OCI-LY7 (cell line): ENCODE measurements at regions not wholly inside any gene's neighbourhood (a gene's known extent, or its start where the extent isn't known, plus 50 kb on each side); places are given as distances from the start of the nearest gene placed in this dataset.

Experiments
- BruUV-seq: library from RNA; stranded (reverse); fragments of 400-500 nt; replicated peaks from 2 replicates; lab custom pipeline; 2021; lab: Mats Ljungman, UMichigan
- CTCF ChIA-PET: fragments of 300-600 bp; sonication (Branson Sonifier 250); formaldehyde crosslinking; loops from one replicate; lab custom pipeline; 2022; ENCODE audit warnings: antibody characterized with exemption; ENCODE audit not compliant: unreplicated experiment; lab: Charles Lee
- POLR2A ChIA-PET: fragments of 300-600 bp; sonication (Branson Sonifier 250); formaldehyde crosslinking; loops from one replicate; lab custom pipeline; 2022; ENCODE audit warnings: antibody characterized with exemption; lab: Charles Lee
- DNase-seq: peaks from one replicate; pipeline ENCODE4 v3.0.0-alpha.2; 2015; ENCODE audit warnings: low spot score
- H2AFZ ChIP-seq: fragments of 200-600 bp; sonication (generic), shearing (Covaris generic); 2 replicates; pipeline ENCODE4 v1.6.1; 2014; ENCODE audit warnings: mild to moderate bottlenecking, antibody characterized with exemption, low read length, moderate library complexity
- H3K27ac ChIP-seq: fragments of 200-600 bp; sonication (generic); 2 replicates; pipeline ENCODE4 v1.5.1; 2014; ENCODE audit warnings: mixed run types, low read depth, mild to moderate bottlenecking, moderate library complexity, low read length, inconsistent platforms; ENCODE audit not compliant: poor library complexity, severe bottlenecking
- H3K36me3 ChIP-seq: fragments of 200-600 bp; sonication (generic); 2 replicates; pipeline ENCODE4 v1.6.1; 2014; ENCODE audit warnings: mild to moderate bottlenecking, antibody characterized with exemption, low read length, moderate library complexity, mixed read lengths; ENCODE audit not compliant: insufficient read depth
- H3K4me1 ChIP-seq: fragments of 200-600 bp; sonication (generic); 2 replicates; pipeline ENCODE4 v1.5.1; 2014; ENCODE audit warnings: mild to moderate bottlenecking, low read length; ENCODE audit not compliant: insufficient read depth, poor library complexity, severe bottlenecking
- H3K4me2 ChIP-seq: fragments of 200-600 bp; sonication (generic); 2 replicates; pipeline ENCODE4 v1.6.1; 2014; ENCODE audit warnings: mild to moderate bottlenecking, low read length
- H3K4me3 ChIP-seq: fragments of 200-600 bp; sonication (generic); 2 replicates; pipeline ENCODE4 v1.5.1; 2014; ENCODE audit warnings: mild to moderate bottlenecking, low read depth, low read length; ENCODE audit not compliant: poor library complexity, severe bottlenecking
- H3K79me2 ChIP-seq: fragments of 200-600 bp; sonication (generic); 2 replicates; pipeline ENCODE4 v1.6.1; 2016; ENCODE audit warnings: low read depth, mild to moderate bottlenecking, low read length, moderate library complexity, mixed read lengths; ENCODE audit not compliant: insufficient read depth
- H3K9me2 ChIP-seq: fragments of 200-600 bp; sonication (generic); 2 replicates; pipeline ENCODE4 v1.6.1; 2016; ENCODE audit warnings: mild to moderate bottlenecking, low read length, mixed read lengths; ENCODE audit not compliant: insufficient read depth
- H3K9me3 ChIP-seq: fragments of 200-600 bp; sonication (generic); 2 replicates; pipeline ENCODE4 v1.6.1; 2014; ENCODE audit warnings: mild to moderate bottlenecking, mixed run types, low read length, mixed read lengths
- H4K20me1 ChIP-seq: fragments of 200-600 bp; sonication (generic); 2 replicates; pipeline ENCODE4 v1.6.1; 2014; ENCODE audit warnings: mild to moderate bottlenecking, antibody characterized with exemption, low read length, moderate library complexity, mixed read lengths; ENCODE audit not compliant: insufficient read depth
- CTCF ChIP-seq: fragments of 200-600 bp; sonication (generic); conservative IDR thresholded peaks from 2 replicates; pipeline ENCODE4 v1.5.1; 2014; ENCODE audit warnings: mild to moderate bottlenecking, antibody characterized with exemption, low read length, moderate library complexity, mixed read lengths
- EZH2phosphoT487 ChIP-seq: fragments of 200-600 bp; sonication (generic); IDR thresholded peaks from 2 replicates; pipeline ENCODE4 v1.6.1; 2018; ENCODE audit warnings: low read depth, borderline replicate concordance, mild to moderate bottlenecking, mixed run types, antibody characterized with exemption, low read length, moderate library complexity, mixed read lengths
- intact Hi-C: fragments of 100-400 bp; cut with micrococcal nuclease; formaldehyde crosslinking; loops from one replicate; pipeline ENCODE4 v1.10.0; 2022; ENCODE audit not compliant: unreplicated experiment

- Histone ChIP-seq H3K27ac (no peak overlapping the region), H3K4me2 (no peak overlapping the region), H3K4me1 (no peaks in the 10 kb centered on the region), H3K9me3 (no peaks in the 10 kb centered on the region), H4K20me1 (no peaks in the 10 kb centered on the region), H3K79me2 (no peaks in the 10 kb centered on the region), H3K36me3 (no peaks in the 10 kb centered on the region), H3K4me3 (no peak overlapping the region), H2AFZ (no peak overlapping the region), H3K9me2 (no peaks in the 10 kb centered on the region)
- no peak for TF ChIP-seq CTCF
- TF ChIP-seq EZH2phosphoT487: no peak
- no TSS peak for BruUV-seq
- ChIA-PET POLR2A (no interaction called here), CTCF (no interaction called here)
- no peak for DNase-seq
- intact Hi-C loops: no loop called here
These were observed 390.4 kb downstream of the SI start for GRCh38 chr3:164687902-164688301.

GRCh38 chr3:164687211-164687610, 391.1 kb downstream of the SI start:
- Histone ChIP-seq H3K36me3 (no peaks in the 10 kb centered on the region), H3K9me2 (no peaks in the 10 kb centered on the region), H3K4me2 (no peak overlapping the region), H2AFZ (no peak overlapping the region), H3K27ac (no peak overlapping the region), H3K4me1 (no peaks in the 10 kb centered on the region), H3K4me3 (no peak overlapping the region), H4K20me1 (no peaks in the 10 kb centered on the region), H3K9me3 (no peaks in the 10 kb centered on the region), H3K79me2 (no peaks in the 10 kb centered on the region)
- POLR2A ChIA-PET: no interaction called here
- DNase-seq: no peak
- no peak for TF ChIP-seq EZH2phosphoT487
- TF ChIP-seq CTCF: no peak
- CTCF ChIA-PET: no interaction called here
- intact Hi-C loops: no loop called here
- no TSS peak for BruUV-seq

- Histone ChIP-seq H4K20me1 (no peaks in the 10 kb centered on the region), H3K4me1 (no peaks in the 10 kb centered on the region), H3K36me3 (no peaks in the 10 kb centered on the region), H3K79me2 (no peaks in the 10 kb centered on the region), H2AFZ (no peak overlapping the region), H3K27ac (no peak overlapping the region), H3K9me3 (no peaks in the 10 kb centered on the region), H3K4me3 (no peak overlapping the region), H3K9me2 (no peaks in the 10 kb centered on the region), H3K4me2 (no peak overlapping the region)
- POLR2A ChIA-PET: no interaction called here
- intact Hi-C loops: no loop called here
- no TSS peak for BruUV-seq
- DNase-seq: no peak
- TF ChIP-seq CTCF (no peak), EZH2phosphoT487 (no peak)
- CTCF ChIA-PET: no interaction called here
These were observed 394.8 kb downstream of the SI start for GRCh38 chr3:164683489-164683888.
